GM12878 (cell line): ENCODE measurements at regions not wholly inside any gene's neighbourhood (a gene's known extent, or its start where the extent isn't known, plus 50 kb on each side); places are given as distances from the start of the nearest gene placed in this dataset.

ENCODE experiments used
- ATAC-seq: fragments of 200-7000 bp; cut with Tn5 transposase; 3 replicates; pipeline ENCODE4 v1.9.1; 2020; ENCODE audit warnings: mild to moderate bottlenecking, moderate library complexity
- BruUV-seq: library from RNA; stranded (reverse); fragments of 400-500 nt; replicated peaks from 2 replicates; lab custom pipeline; 2021; lab: Mats Ljungman, UMichigan
- CTCF ChIA-PET: fragments of 300-600 bp; sonication (Branson Sonifier 250); formaldehyde crosslinking; extraction: SDS; loops from one replicate; lab custom pipeline; 2021; ENCODE audit warnings: inconsistent platforms; lab: Yijun Ruan, JAX
- POLR2A ChIA-PET: fragments of 350-600 bp; formaldehyde crosslinking; extraction: SDS; loops from one replicate; lab custom pipeline; 2021; ENCODE audit warnings: inconsistent platforms; lab: Charles Lee
- RAD21 ChIA-PET: fragments of 300-600 bp; sonication (Branson Sonifier 250); formaldehyde crosslinking; loops from one replicate; lab custom pipeline; 2023; ENCODE audit warnings: antibody characterized with exemption; ENCODE audit not compliant: unreplicated experiment; lab: Charles Lee
- SMC1A ChIA-PET: fragments of 300-600 bp; sonication (Branson Sonifier 250); formaldehyde crosslinking; loops from one replicate; lab custom pipeline; 2023; ENCODE audit not compliant: unreplicated experiment, uncharacterized antibody; lab: Charles Lee
- DNase-seq: peaks from one replicate; pipeline ENCODE4 v3.0.0-alpha.2; 2011; ENCODE audit warnings: low read depth, low spot score
- FAIRE-seq: peaks from 3 replicates; lab custom pipeline; 2011; peaks lifted over from hg19 to GRCh38; lab: Jason Lieb, UNC
- H2AFZ ChIP-seq: 2 replicates; pipeline ENCODE4 v1.6.0; 2011; ENCODE audit warnings: low read depth, low read length, control low read depth; ENCODE audit not compliant: control insufficient read depth
- H3K27ac ChIP-seq: 2 replicates; pipeline ENCODE4 v1.5.1; 2011; ENCODE audit warnings: control low read depth; ENCODE audit not compliant: control insufficient read depth, insufficient read depth
- H3K27me3 ChIP-seq, 2 experiments: replicated peaks in 1 of 2; 2 replicates each; pipeline versions ENCODE4 v1.6.0 to v1.6.1; 2011; ENCODE audit warnings: low read length in 1 of 2; ENCODE audit not compliant: control insufficient read depth in 2 of 2, insufficient read depth in 2 of 2
- H3K36me3 ChIP-seq, 2 experiments: 2 replicates each; pipeline ENCODE4 v1.5.1; 2011; ENCODE audit warnings: low read length in 1 of 2; ENCODE audit not compliant: control insufficient read depth in 2 of 2, insufficient read depth in 2 of 2
- H3K4me1 ChIP-seq: 2 replicates; pipeline ENCODE4 v1.6.1; 2011; ENCODE audit warnings: mild to moderate bottlenecking, low read length, moderate library complexity, mixed read lengths; ENCODE audit not compliant: control insufficient read depth, insufficient read depth
- H3K4me2 ChIP-seq: 2 replicates; pipeline ENCODE4 v1.6.0; 2011; ENCODE audit warnings: control low read depth; ENCODE audit not compliant: control insufficient read depth, insufficient read depth
- H3K4me3 ChIP-seq: fragments of 200-600 bp; sonication (generic); 2 replicates; pipeline ENCODE4 v1.5.1; 2016
- H3K79me2 ChIP-seq: 2 replicates; pipeline ENCODE4 v1.6.0; 2011; ENCODE audit warnings: low read length; ENCODE audit not compliant: control insufficient read depth, insufficient read depth
- H3K9ac ChIP-seq: 2 replicates; pipeline ENCODE4 v1.8.0; 2011; ENCODE audit warnings: low read length, control low read depth, mixed read lengths; ENCODE audit not compliant: control insufficient read depth, insufficient read depth
- H3K9me3 ChIP-seq: replicated peaks from 3 replicates; pipeline ENCODE4 v1.5.1; 2011; ENCODE audit warnings: mild to moderate bottlenecking, low read length; ENCODE audit not compliant: control insufficient read depth, insufficient read depth
- H4K20me1 ChIP-seq: 2 replicates; pipeline ENCODE4 v1.6.0; 2011; ENCODE audit not compliant: control insufficient read depth, insufficient read depth
- CTCF ChIP-seq, 3 experiments: IDR thresholded peaks in 2 of 3; conservative IDR thresholded peaks in 1 of 3; 2 replicates each; pipeline ENCODE4 v1.5.1; 2011; ENCODE audit warnings: low read depth in 3 of 3, low read length in 3 of 3, mild to moderate bottlenecking in 3 of 3, control low read depth in 2 of 3, moderate library complexity in 2 of 3, inconsistent platforms in 1 of 3, mixed read lengths in 1 of 3; ENCODE audit not compliant: control insufficient read depth in 2 of 3, insufficient read depth in 1 of 3; ENCODE audit errors: extremely low read depth in 1 of 3
- RAD21 ChIP-seq: IDR thresholded peaks from 2 replicates; pipeline ENCODE4 v1.6.1; 2011; ENCODE audit warnings: mild to moderate bottlenecking, low read depth, low read length, moderate library complexity; ENCODE audit not compliant: insufficient read depth
- RAD51 ChIP-seq: fragments of 450-650 bp; IDR thresholded peaks from 2 replicates; pipeline ENCODE4 v1.6.1; 2016; ENCODE audit warnings: moderate library complexity, mild to moderate bottlenecking, inconsistent platforms
- SMC3 ChIP-seq: IDR thresholded peaks from 2 replicates; pipeline ENCODE4 v1.6.1; 2011; ENCODE audit warnings: low read length, improper control_type of control experiment, borderline replicate concordance
- STAT3 ChIP-seq: IDR thresholded peaks from 2 replicates; pipeline ENCODE4 v1.6.1; 2011; ENCODE audit warnings: low read depth, low read length, improper control_type of control experiment
- WGBS: methylation state at CpG from one replicate; pipeline ENCODE4 v1.1.6; 2016; ENCODE audit warnings: low lambda C conversion rate; ENCODE audit not compliant: insufficient replicate concordance, insufficient coverage; ENCODE audit errors: missing lambda C conversion rate; 5-methylcytosine and 5-hydroxymethylcytosine counted together
- in situ Hi-C: fragments of 300-500 bp; cut with MboI; formaldehyde crosslinking; loops from 9 replicates; pipeline ENCODE4 v1.14.3; 2018; ENCODE audit warnings: mixed read lengths
- intact Hi-C: fragments of 100-400 bp; cut with micrococcal nuclease; formaldehyde crosslinking; loops from one replicate; pipeline ENCODE4 v1.14.2; 2022; ENCODE audit not compliant: unreplicated experiment

GRCh38 chr12:87274594-87275245 is 754.5 kb downstream of the C12orf50 start:
- no peak for FAIRE-seq
- no peaks in the 10 kb centered on the region for H3K4me1 ChIP-seq
- ChIA-PET POLR2A (no interaction called here), RAD21 (no interaction called here), CTCF (interaction anchor here (0.7 to 1.6 kb wide), 4 partner anchors 7 to 573 kb away, joined by 3 to 4 read pairs (median 3); no protein-coding TSS in a partner anchor), SMC1A (interaction anchor here (0.7 kb wide), 1 partner anchor 572 kb away, joined by 3 read pairs; no protein-coding TSS in a partner anchor)
- H3K27me3 ChIP-seq: no peaks in the 10 kb centered on the region
- intact Hi-C loops: loop anchor here (2.0 to 5.0 kb wide), 2 partner anchors 574 to 723 kb away; no protein-coding TSS in a partner anchor
- H2AFZ ChIP-seq: no peak overlapping the region
- H3K4me2 ChIP-seq: no peak overlapping the region
- H3K9ac ChIP-seq: no peak overlapping the region
- no TSS peak for BruUV-seq
- no peak overlapping the region for H3K27ac ChIP-seq
- no peak overlapping the region for H3K4me3 ChIP-seq
- no peaks in the 10 kb centered on the region for H3K36me3 ChIP-seq
- H4K20me1 ChIP-seq: no peaks in the 10 kb centered on the region
- in situ Hi-C loops: no loop called here
- no peak for TF ChIP-seq RAD51
- TF ChIP-seq RAD21: peak; percentile 41
- peak; percentile 34; the same call in 1 of the 2 replicates for TF ChIP-seq SMC3
- TF ChIP-seq CTCF (IDR thresholded peaks at IDR 0.05 in 2 of 3, conservative IDR thresholded peaks at IDR 0.05 in 1 of 3; ENCODE audit: control insufficient read depth in 2 of 3, extremely low read depth in 1 of 3, insufficient read depth in 1 of 3, low read depth in 3 of 3, low read length in 3 of 3): peak in 2 of 3 experiments; percentile 51 to 52; a peak in 4 of 6 replicates
- TF ChIP-seq STAT3: no peak
- no peaks in the 10 kb centered on the region for H3K9me3 ChIP-seq
- WGBS: 1% methylated on average over 4 of the region's 4 CpGs
- no peaks in the 10 kb centered on the region for H3K79me2 ChIP-seq
- DNase-seq: no peak
- peak; percentile 84 for ATAC-seq
